Progenitor cell of endocrine pancreas (in vitro differentiated cells): ENCODE measurements at regions not wholly inside any gene's neighbourhood (a gene's known extent, or its start where the extent isn't known, plus 50 kb on each side); places are given as distances from the start of the nearest gene placed in this dataset.
A peak's percentile ranks its signal among the peaks of the same experiment; 100 is the strongest.

Experiments
- DNase-seq: peaks from one replicate; pipeline ENCODE4 v3.0.0; 2021; ENCODE audit warnings: low spot score; ENCODE audit not compliant: unreplicated experiment
- H3K27ac Mint-ChIP-seq: 2 replicates; pipeline ENCODE4 v1.8.0; 2021; ENCODE audit warnings: mild to moderate bottlenecking, moderate library complexity, mixed read lengths
- H3K27me3 Mint-ChIP-seq: 2 replicates; pipeline ENCODE4 v1.8.0; 2021; ENCODE audit warnings: mixed read lengths
- H3K36me3 Mint-ChIP-seq: 2 replicates; pipeline ENCODE4 v1.8.0; 2022; ENCODE audit warnings: mixed read lengths; ENCODE audit not compliant: insufficient read depth
- H3K4me1 Mint-ChIP-seq: 2 replicates; pipeline ENCODE4 v1.8.0; 2021; ENCODE audit warnings: low read depth, mixed read lengths
- H3K4me3 Mint-ChIP-seq: 2 replicates; pipeline ENCODE4 v1.8.0; 2021; ENCODE audit warnings: low read depth, mild to moderate bottlenecking, moderate library complexity, mixed read lengths
- H3K9me3 Mint-ChIP-seq: 2 replicates; pipeline ENCODE4 v1.8.0; 2021; ENCODE audit warnings: low read depth, mixed read lengths
- CTCF ChIP-seq: fragments of 200-600 bp; sonication (generic); IDR thresholded peaks from one replicate; pipeline ENCODE4 v1.5.0; 2021; ENCODE audit warnings: antibody characterized with exemption, mild to moderate bottlenecking; ENCODE audit not compliant: unreplicated experiment

GRCh38 chr6:4606821-4607704 lies 169.1 kb upstream of the CDYL start:
- DNase-seq = no peak
- Mint-ChIP-seq H3K27ac (no peak overlapping the region), H3K4me1 (peaks cover 13% of the 10 kb centered on the region), H3K9me3 (no peaks in the 10 kb centered on the region), H3K36me3 (no peaks in the 10 kb centered on the region), H3K4me3 (no peak overlapping the region), H3K27me3 (no peaks in the 10 kb centered on the region)
- no peak for TF ChIP-seq CTCF

GRCh38 chr6:4606016-4606415 lies 170.2 kb upstream of the CDYL start:
- Mint-ChIP-seq H3K4me3 (no peak overlapping the region), H3K27ac (no peak overlapping the region), H3K9me3 (no peaks in the 10 kb centered on the region), H3K36me3 (no peaks in the 10 kb centered on the region), H3K4me1 (peaks cover 13% of the 10 kb centered on the region), H3K27me3 (no peaks in the 10 kb centered on the region)
- no peak for DNase-seq
- no peak for TF ChIP-seq CTCF

- TF ChIP-seq CTCF = no peak
- H3K4me3 Mint-ChIP-seq = no peak overlapping the region
- H3K4me1 Mint-ChIP-seq = peaks cover 12% of the 10 kb centered on the region
- H3K27ac Mint-ChIP-seq = peak overlapping the region; percentile 5
- no peaks in the 10 kb centered on the region for H3K36me3 Mint-ChIP-seq
- H3K27me3 Mint-ChIP-seq = no peaks in the 10 kb centered on the region
- H3K9me3 Mint-ChIP-seq = no peaks in the 10 kb centered on the region
- DNase-seq = no peak
Observed at GRCh38 chr6:4603856-4604369, 172.3 kb upstream of the CDYL start.

- Mint-ChIP-seq H3K4me3 (no peak overlapping the region), H3K36me3 (no peaks in the 10 kb centered on the region), H3K9me3 (no peaks in the 10 kb centered on the region), H3K27ac (no peak overlapping the region), H3K27me3 (no peaks in the 10 kb centered on the region), H3K4me1 (peaks cover 10% of the 10 kb centered on the region)
- TF ChIP-seq CTCF = no peak
- DNase-seq = no peak
Observed at GRCh38 chr6:4603291-4603690, 172.9 kb upstream of the CDYL start.

- H3K27me3 Mint-ChIP-seq = no peaks in the 10 kb centered on the region
- peaks cover 8% of the 10 kb centered on the region for H3K9me3 Mint-ChIP-seq
- H3K4me1 Mint-ChIP-seq = no peaks in the 10 kb centered on the region
- no peak overlapping the region for H3K27ac Mint-ChIP-seq
- DNase-seq = no peak
- no peak for TF ChIP-seq CTCF
- H3K36me3 Mint-ChIP-seq = no peaks in the 10 kb centered on the region
- no peak overlapping the region for H3K4me3 Mint-ChIP-seq
Observed at GRCh38 chr6:4599924-4600323, 176.3 kb upstream of the CDYL start.
